HL-60 (cell line): ENCODE measurements at regions not wholly inside any gene's neighbourhood (a gene's known extent, or its start where the extent isn't known, plus 50 kb on each side); places are given as distances from the start of the nearest gene placed in this dataset.

ENCODE experiments used
- DNase-seq, 2 experiments: peaks; one replicate each; pipeline ENCODE4 v3.0.0-alpha.2; 2010 to 2020; ENCODE audit warnings: low read depth in 1 of 2, low spot score in 1 of 2
- H3K27ac ChIP-seq: fragments of 250-450 bp; sonication (Bioruptor Pico); replicated peaks from 2 replicates; pipeline ENCODE4 v1.5.1; 2020; ENCODE audit warnings: mild to moderate bottlenecking, moderate library complexity
- H3K27me3 ChIP-seq: fragments of 250-450 bp; sonication (Bioruptor Pico); 2 replicates; pipeline ENCODE4 v1.5.1; 2021; ENCODE audit warnings: mild to moderate bottlenecking, moderate library complexity; ENCODE audit not compliant: insufficient read depth, poor library complexity, severe bottlenecking
- H3K4me3 ChIP-seq: replicated peaks from 2 replicates; pipeline ENCODE4 v1.5.1; 2011; ENCODE audit warnings: mild to moderate bottlenecking, control low read depth, low read length; ENCODE audit not compliant: insufficient read depth
- CTCF ChIP-seq: IDR thresholded peaks from one replicate; pipeline ENCODE4 v1.5.1; 2011; ENCODE audit warnings: low read length, control low read depth, inconsistent platforms; ENCODE audit not compliant: insufficient read depth
- GABPA ChIP-seq: IDR thresholded peaks from 2 replicates; pipeline ENCODE4 v1.6.1; 2012; ENCODE audit warnings: low read depth
- POLR2AphosphoS5 ChIP-seq: IDR thresholded peaks from 2 replicates; pipeline ENCODE4 v1.6.1; 2012; ENCODE audit warnings: low read depth
- REST ChIP-seq: IDR thresholded peaks from 2 replicates; pipeline ENCODE4 v1.6.1; 2012; ENCODE audit warnings: low read depth; ENCODE audit not compliant: insufficient replicate concordance
- SPI1 ChIP-seq: IDR thresholded peaks from 2 replicates; pipeline ENCODE4 v1.6.1; 2012; ENCODE audit warnings: low read depth, mild to moderate bottlenecking, borderline replicate concordance

- no peak overlapping the region for H3K27ac ChIP-seq
- H3K4me3 ChIP-seq: no peak overlapping the region
- no peak for DNase-seq
- TF ChIP-seq POLR2AphosphoS5: no peak
- no peak for TF ChIP-seq CTCF
- H3K27me3 ChIP-seq: no peaks in the 10 kb centered on the region
Observed at GRCh38 chr12:4089956-4090355, 183.6 kb upstream of the CCND2 start.

GRCh38 chr12:4089121-4089606 lies 184.4 kb upstream of the CCND2 start:
- no peak overlapping the region for H3K4me3 ChIP-seq
- TF ChIP-seq SPI1: no peak
- no peak for TF ChIP-seq REST
- no peak for TF ChIP-seq CTCF
- TF ChIP-seq GABPA: no peak
- TF ChIP-seq POLR2AphosphoS5: no peak
- no peaks in the 10 kb centered on the region for H3K27me3 ChIP-seq
- H3K27ac ChIP-seq: no peak overlapping the region
- no peak for DNase-seq

GRCh38 chr12:4088451-4088850 lies 185.1 kb upstream of the CCND2 start:
- Histone ChIP-seq H3K27me3 (no peaks in the 10 kb centered on the region), H3K27ac (no peak overlapping the region), H3K4me3 (no peak overlapping the region)
- TF ChIP-seq GABPA (no peak), REST (no peak), CTCF (no peak), POLR2AphosphoS5 (no peak), SPI1 (no peak)
- DNase-seq: no peak

GRCh38 chr12:4086481-4086880 lies 187.1 kb upstream of the CCND2 start:
- H3K27me3 ChIP-seq: no peaks in the 10 kb centered on the region
- no peak for TF ChIP-seq REST
- no peak for TF ChIP-seq SPI1
- TF ChIP-seq GABPA: no peak
- no peak for TF ChIP-seq CTCF
- H3K4me3 ChIP-seq: no peak overlapping the region
- DNase-seq: no peak
- H3K27ac ChIP-seq: no peak overlapping the region
